ENCODE measurements at regions not wholly inside any gene's neighbourhood (a gene's known extent, or its start where the extent isn't known, plus 50 kb on each side); places are given as distances from the start of the nearest gene placed in this dataset.

DNA sequence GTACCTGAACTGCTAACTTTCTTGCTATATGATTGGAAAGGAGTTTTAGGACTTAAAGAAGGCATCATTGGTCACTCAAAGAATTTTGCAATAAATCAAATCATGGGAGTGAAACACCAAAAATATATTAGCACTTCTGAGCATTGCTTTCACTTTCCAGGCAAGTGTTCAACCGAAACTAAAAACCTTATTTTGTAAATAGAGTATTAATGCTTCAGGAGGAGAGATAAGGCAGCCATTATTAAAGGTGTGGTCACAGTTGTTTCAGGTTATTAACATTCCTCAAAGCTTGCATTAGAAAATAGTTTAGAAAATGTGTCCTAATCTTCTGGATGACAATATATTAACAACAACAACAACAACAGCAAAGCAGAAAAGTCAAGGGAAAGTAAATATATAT lies 92.3 kb upstream of the TLL1 start:
- TF ChIP-seq, protein P1, sequence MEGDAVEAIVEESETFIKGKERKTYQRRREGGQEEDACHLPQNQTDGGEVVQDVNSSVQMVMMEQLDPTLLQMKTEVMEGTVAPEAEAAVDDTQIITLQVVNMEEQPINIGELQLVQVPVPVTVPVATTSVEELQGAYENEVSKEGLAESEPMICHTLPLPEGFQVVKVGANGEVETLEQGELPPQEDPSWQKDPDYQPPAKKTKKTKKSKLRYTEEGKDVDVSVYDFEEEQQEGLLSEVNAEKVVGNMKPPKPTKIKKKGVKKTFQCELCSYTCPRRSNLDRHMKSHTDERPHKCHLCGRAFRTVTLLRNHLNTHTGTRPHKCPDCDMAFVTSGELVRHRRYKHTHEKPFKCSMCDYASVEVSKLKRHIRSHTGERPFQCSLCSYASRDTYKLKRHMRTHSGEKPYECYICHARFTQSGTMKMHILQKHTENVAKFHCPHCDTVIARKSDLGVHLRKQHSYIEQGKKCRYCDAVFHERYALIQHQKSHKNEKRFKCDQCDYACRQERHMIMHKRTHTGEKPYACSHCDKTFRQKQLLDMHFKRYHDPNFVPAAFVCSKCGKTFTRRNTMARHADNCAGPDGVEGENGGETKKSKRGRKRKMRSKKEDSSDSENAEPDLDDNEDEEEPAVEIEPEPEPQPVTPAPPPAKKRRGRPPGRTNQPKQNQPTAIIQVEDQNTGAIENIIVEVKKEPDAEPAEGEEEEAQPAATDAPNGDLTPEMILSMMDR (IDR thresholded peaks at IDR 0.05) = no peak
- no peak for TF ChIP-seq POLR2AphosphoS5 (IDR thresholded peaks at IDR 0.05; ENCODE audit: low read depth, low read length)
